Pancreas (tissue), 10 donors: ENCODE measurements at regions not wholly inside any gene's neighbourhood (a gene's known extent, or its start where the extent isn't known, plus 50 kb on each side); places are given as distances from the start of the nearest gene placed in this dataset.
A peak's percentile ranks its signal among the peaks of the same experiment; 100 is the strongest.
"Not testable (repeated sequence)": the region's sequence is repeated elsewhere in the genome, so short reads cannot be mapped to it uniquely, and the experiment has no call there.

ENCODE experiments used
- ATAC-seq, 4 donors: fragments of 200-7000 bp; cut with Tn5 transposase; one replicate each; pipeline versions ENCODE4 v1.8.0 to v1.9.1; 2020; ENCODE audit warnings: mild to moderate bottlenecking in 4 of 4, moderate library complexity in 4 of 4
- DNase-seq, 6 donors: peaks; one replicate each; pipeline ENCODE4 v3.0.0-alpha.2; 2020
- FAIRE-seq: peaks from 2 replicates; lab custom pipeline; 2012; peaks lifted over from hg19 to GRCh38; lab: Jason Lieb, UNC
- H3K27ac ChIP-seq, 4 donors: fragments of 200-600 bp; sonication (generic); 1 replicate in 3 of 4; 2 replicates in 1 of 4; pipeline versions ENCODE4 v1.5.0 to v1.8.0; 2020
- H3K27me3 ChIP-seq, 4 donors: fragments of 200-600 bp; one replicate each; pipeline ENCODE4 v1.8.0; 2021
- H3K36me3 ChIP-seq, 3 donors: fragments of 200-600 bp; sonication (generic) in 1 of 3; one replicate each; pipeline versions ENCODE4 v1.5.0 to v1.8.0; 2020 to 2021
- H3K4me1 ChIP-seq, 3 donors: fragments of 200-600 bp; one replicate each; pipeline ENCODE4 v1.8.0; 2021
- H3K4me3 ChIP-seq, 4 donors: fragments of 200-600 bp; sonication (generic) in 2 of 4; one replicate each; pipeline versions ENCODE4 v1.5.0 to v1.8.0; 2020 to 2021
- H3K9me3 ChIP-seq, 4 donors: fragments of 200-600 bp; one replicate each; pipeline ENCODE4 v1.8.0; 2021
- WGBS, 2 donors: extraction: QIAGEN DNeasy Blood & Tissue Kit; methylation state at CpG; one replicate each; pipeline ENCODE4 v1.1.7; 2013; 5-methylcytosine and 5-hydroxymethylcytosine counted together
- intact Hi-C, 3 donors: fragments of 100-400 bp; cut with DNase I; formaldehyde crosslinking; loops; one replicate each; pipeline versions ENCODE4 v1.11.1 to v1.14.2; 2022
- donor health status: healthy with polysubstance abuse.
- donor health status: DM: no; HTN: no; CAD: no; lungs with moderate emphysema.
- donor health status: DM: no; HTN: no; CAD: no.
- donor health status: control.
- donor health status: control.
- donor health status: Bipolar disorder and iron deficiency.
- donor health status: DM: yes; HTN: yes; CAD: no.
- donor health status: DM: no; HTN: no; CAD: no.
- donor health status: DM: no; HTN: no; CAD: no.
- donor health status: DM: yes; HTN: yes; CAD: no.

GRCh38 chr9:65812489-65812888 lies 75.5 kb downstream of the FOXD4L4 start:
- FAIRE-seq, H3K4me3 ChIP-seq, ATAC-seq, DNase-seq, H3K36me3 ChIP-seq, H3K27me3 ChIP-seq, intact Hi-C loops, H3K27ac ChIP-seq, H3K9me3 ChIP-seq, H3K4me1 ChIP-seq: not testable (repeated sequence)
- no CpG with 5 or more reads among the region's 1 CpG for WGBS, 2 donors

GRCh38 chr9:65813204-65813603 lies 76.3 kb downstream of the FOXD4L4 start:
- H3K4me3 ChIP-seq, ATAC-seq, H3K4me1 ChIP-seq, H3K27ac ChIP-seq, intact Hi-C loops, FAIRE-seq, H3K36me3 ChIP-seq, DNase-seq, H3K27me3 ChIP-seq, H3K9me3 ChIP-seq: not testable (repeated sequence)
- 38 to 63% methylated on average over 1 of the region's 1 CpG for WGBS, 2 donors

- H3K4me1 ChIP-seq, intact Hi-C loops, ATAC-seq, H3K27me3 ChIP-seq, H3K27ac ChIP-seq, FAIRE-seq, H3K9me3 ChIP-seq, H3K36me3 ChIP-seq, H3K4me3 ChIP-seq: not testable (repeated sequence)
- peak in 1 of 6 donors; percentile 13 for DNase-seq
- 91% methylated on average over 6 of the region's 8 CpGs; no CpG with 5 or more reads in 1 of the 2 donors for WGBS, 2 donors
Measured at GRCh38 chr9:65820760-65821159, 83.8 kb downstream of the FOXD4L4 start.

- H3K4me1 ChIP-seq, H3K36me3 ChIP-seq, H3K27ac ChIP-seq, FAIRE-seq, DNase-seq, H3K4me3 ChIP-seq, H3K9me3 ChIP-seq, ATAC-seq, intact Hi-C loops, H3K27me3 ChIP-seq: not testable (repeated sequence)
- whole genome bisulfite sequencing, 2 donors: 72% methylated on average over 51 of the region's 56 CpGs; no CpG with 5 or more reads in 1 of the 2 donors
Measured at GRCh38 chr9:65825545-65825944, 88.6 kb downstream of the FOXD4L4 start.
